C4-2B (cell line): ENCODE measurements at regions not wholly inside any gene's neighbourhood (a gene's known extent, or its start where the extent isn't known, plus 50 kb on each side); places are given as distances from the start of the nearest gene placed in this dataset.

ENCODE experiments used
- ZFX ChIP-seq: fragments of 450-650 bp; IDR thresholded peaks from 2 replicates; pipeline ENCODE4 v1.6.1; 2017
- TF ChIP-seq, protein P1 (sequence below): fragments of 450-650 bp; conservative IDR thresholded peaks from 2 replicates; pipeline ENCODE4 v1.5.1; 2017; ENCODE audit warnings: mild to moderate bottlenecking

DNA sequence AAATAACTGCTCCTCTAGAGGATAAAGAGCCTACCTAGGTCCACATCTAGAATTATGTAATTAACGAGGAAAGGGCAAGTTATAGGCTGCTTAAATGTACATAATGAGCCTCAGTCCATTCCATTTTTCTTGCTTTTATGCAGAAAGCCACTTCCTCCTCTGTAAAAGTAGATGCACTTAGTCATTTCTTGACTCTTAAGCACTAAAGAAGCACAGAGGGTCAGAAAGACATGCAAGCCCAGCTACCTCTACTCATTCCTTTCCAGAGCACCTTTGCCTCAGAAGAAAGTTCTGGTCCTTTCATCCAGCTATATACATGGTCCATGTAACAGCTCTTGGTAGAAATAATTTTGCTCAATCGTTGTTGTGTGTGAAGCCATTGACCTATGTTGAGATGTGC, 308.0 kb upstream of the NREP start:
- TF ChIP-seq, protein P1, sequence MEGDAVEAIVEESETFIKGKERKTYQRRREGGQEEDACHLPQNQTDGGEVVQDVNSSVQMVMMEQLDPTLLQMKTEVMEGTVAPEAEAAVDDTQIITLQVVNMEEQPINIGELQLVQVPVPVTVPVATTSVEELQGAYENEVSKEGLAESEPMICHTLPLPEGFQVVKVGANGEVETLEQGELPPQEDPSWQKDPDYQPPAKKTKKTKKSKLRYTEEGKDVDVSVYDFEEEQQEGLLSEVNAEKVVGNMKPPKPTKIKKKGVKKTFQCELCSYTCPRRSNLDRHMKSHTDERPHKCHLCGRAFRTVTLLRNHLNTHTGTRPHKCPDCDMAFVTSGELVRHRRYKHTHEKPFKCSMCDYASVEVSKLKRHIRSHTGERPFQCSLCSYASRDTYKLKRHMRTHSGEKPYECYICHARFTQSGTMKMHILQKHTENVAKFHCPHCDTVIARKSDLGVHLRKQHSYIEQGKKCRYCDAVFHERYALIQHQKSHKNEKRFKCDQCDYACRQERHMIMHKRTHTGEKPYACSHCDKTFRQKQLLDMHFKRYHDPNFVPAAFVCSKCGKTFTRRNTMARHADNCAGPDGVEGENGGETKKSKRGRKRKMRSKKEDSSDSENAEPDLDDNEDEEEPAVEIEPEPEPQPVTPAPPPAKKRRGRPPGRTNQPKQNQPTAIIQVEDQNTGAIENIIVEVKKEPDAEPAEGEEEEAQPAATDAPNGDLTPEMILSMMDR = no peak
- TF ChIP-seq ZFX = no peak
